ENCODE measurements at regions not wholly inside any gene's neighbourhood (a gene's known extent, or its start where the extent isn't known, plus 50 kb on each side); places are given as distances from the start of the nearest gene placed in this dataset.

DNA sequence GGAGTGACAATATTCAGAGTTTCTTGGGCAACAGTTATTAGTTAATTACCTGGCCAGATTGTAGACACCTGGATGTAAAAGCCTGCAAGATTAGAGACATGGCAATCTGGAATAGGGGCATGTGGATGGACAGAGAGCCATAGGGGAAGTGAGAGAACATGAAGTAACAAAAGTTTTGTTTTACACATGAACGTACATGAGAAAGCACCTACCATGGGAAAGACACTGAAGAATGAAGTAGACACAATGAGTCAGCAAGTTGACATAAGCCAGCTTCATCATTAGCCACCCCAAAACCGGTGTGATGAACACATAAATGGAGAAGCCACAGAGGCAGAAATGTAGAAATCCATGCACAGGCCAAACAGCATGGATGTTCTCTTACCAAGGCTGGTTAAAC lies 462.1 kb upstream of the C1orf87 start:
- Histone ChIP-seq H3K4me2 (no peak overlapping the region), H4K20me1 (ENCODE audit: insufficient read depth) (no peaks in the 10 kb centered on the region)
- TF ChIP-seq, protein P1, sequence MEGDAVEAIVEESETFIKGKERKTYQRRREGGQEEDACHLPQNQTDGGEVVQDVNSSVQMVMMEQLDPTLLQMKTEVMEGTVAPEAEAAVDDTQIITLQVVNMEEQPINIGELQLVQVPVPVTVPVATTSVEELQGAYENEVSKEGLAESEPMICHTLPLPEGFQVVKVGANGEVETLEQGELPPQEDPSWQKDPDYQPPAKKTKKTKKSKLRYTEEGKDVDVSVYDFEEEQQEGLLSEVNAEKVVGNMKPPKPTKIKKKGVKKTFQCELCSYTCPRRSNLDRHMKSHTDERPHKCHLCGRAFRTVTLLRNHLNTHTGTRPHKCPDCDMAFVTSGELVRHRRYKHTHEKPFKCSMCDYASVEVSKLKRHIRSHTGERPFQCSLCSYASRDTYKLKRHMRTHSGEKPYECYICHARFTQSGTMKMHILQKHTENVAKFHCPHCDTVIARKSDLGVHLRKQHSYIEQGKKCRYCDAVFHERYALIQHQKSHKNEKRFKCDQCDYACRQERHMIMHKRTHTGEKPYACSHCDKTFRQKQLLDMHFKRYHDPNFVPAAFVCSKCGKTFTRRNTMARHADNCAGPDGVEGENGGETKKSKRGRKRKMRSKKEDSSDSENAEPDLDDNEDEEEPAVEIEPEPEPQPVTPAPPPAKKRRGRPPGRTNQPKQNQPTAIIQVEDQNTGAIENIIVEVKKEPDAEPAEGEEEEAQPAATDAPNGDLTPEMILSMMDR (conservative IDR thresholded peaks at IDR 0.05; ENCODE audit: low read depth, low read length), result no peak

DNA sequence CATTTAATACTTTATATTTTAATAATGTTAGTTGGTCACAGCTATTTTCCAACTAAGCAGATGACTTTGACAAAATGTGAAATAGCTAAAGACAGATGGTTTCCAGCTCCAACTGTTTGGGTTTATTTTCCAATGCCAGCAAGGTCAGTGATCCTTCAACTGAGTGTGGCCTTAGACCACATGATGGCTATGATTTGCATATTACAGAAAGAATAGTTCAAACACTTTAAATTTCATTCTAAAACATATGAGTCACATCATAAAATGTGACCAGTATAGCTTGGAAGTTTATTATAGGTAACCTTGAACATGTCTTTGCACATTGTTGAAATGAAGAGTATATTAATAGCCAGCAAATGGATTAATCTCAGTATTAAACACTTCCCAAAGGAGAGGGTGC lies 454.0 kb upstream of the C1orf87 start:
- Histone ChIP-seq H3K27ac (no peak overlapping the region), H3K9ac (no peak overlapping the region), H3K4me3 (IDR thresholded peaks at IDR 0.05; ENCODE audit: insufficient read depth, low read depth, low read length) (no peak overlapping the region), H3K4me1 (ENCODE audit: low read depth, poor library complexity, severe bottlenecking) (no peaks in the 10 kb centered on the region), H4K20me1 (ENCODE audit: insufficient read depth) (no peaks in the 10 kb centered on the region), H3K4me2 (no peak overlapping the region), H3K27me3 (ENCODE audit: insufficient read depth, low read depth) (no peaks in the 10 kb centered on the region), H2AFZ (ENCODE audit: low read depth) (no peak overlapping the region), H3K36me3 (ENCODE audit: insufficient read depth) (no peaks in the 10 kb centered on the region), H3K79me2 (ENCODE audit: insufficient read depth, low read depth) (no peaks in the 10 kb centered on the region)
- TF ChIP-seq, protein P1 (conservative IDR thresholded peaks at IDR 0.05; ENCODE audit: low read depth, low read length), result no peak

More for the DNA sequence above, 462.1 kb upstream of the C1orf87 start:
- Histone ChIP-seq H3K4me1 (ENCODE audit: low read depth, poor library complexity, severe bottlenecking) (no peaks in the 10 kb centered on the region), H3K79me2 (ENCODE audit: insufficient read depth, low read depth) (no peaks in the 10 kb centered on the region), H3K9ac (no peak overlapping the region), H3K4me3 (IDR thresholded peaks at IDR 0.05; ENCODE audit: insufficient read depth, low read depth, low read length) (no peak overlapping the region), H2AFZ (ENCODE audit: low read depth) (no peak overlapping the region), H3K27ac (no peak overlapping the region), H3K36me3 (ENCODE audit: insufficient read depth) (no peaks in the 10 kb centered on the region), H3K27me3 (ENCODE audit: insufficient read depth, low read depth) (no peaks in the 10 kb centered on the region)

DNA sequence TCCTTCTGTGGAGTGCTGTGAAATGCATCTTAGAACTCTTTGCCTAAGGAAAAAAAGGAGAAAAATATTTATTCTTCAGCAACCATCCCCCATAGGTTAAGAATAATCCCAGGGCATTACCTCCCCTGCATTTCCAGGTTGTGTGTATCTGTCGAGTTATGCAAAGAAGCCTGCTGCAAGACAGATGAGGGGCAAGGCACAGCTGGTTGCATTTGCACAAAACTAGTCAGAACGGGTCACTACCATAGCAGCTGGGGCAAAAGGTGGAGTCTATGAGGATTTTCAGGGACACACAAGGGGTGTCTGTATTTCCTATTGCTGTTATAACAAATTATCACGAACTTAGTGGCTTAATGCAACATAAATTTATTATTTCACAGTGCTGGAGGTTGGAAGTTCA lies 443.4 kb upstream of the C1orf87 start:
- no peaks in the 10 kb centered on the region for H3K27me3 ChIP-seq (ENCODE audit: insufficient read depth, low read depth)
- no peaks in the 10 kb centered on the region for H3K36me3 ChIP-seq (ENCODE audit: insufficient read depth)
- no peak overlapping the region for H3K27ac ChIP-seq
- H3K4me1 ChIP-seq (ENCODE audit: low read depth, poor library complexity, severe bottlenecking), result no peaks in the 10 kb centered on the region
- H3K4me3 ChIP-seq (IDR thresholded peaks at IDR 0.05; ENCODE audit: insufficient read depth, low read depth, low read length), result no peak overlapping the region
- H3K79me2 ChIP-seq (ENCODE audit: insufficient read depth, low read depth), result no peaks in the 10 kb centered on the region
- H4K20me1 ChIP-seq (ENCODE audit: insufficient read depth), result no peaks in the 10 kb centered on the region
- H3K4me2 ChIP-seq, result no peak overlapping the region
- no peak overlapping the region for H3K9ac ChIP-seq
- TF ChIP-seq, protein P1 (conservative IDR thresholded peaks at IDR 0.05; ENCODE audit: low read depth, low read length), result no peak
- H2AFZ ChIP-seq (ENCODE audit: low read depth), result no peak overlapping the region

DNA sequence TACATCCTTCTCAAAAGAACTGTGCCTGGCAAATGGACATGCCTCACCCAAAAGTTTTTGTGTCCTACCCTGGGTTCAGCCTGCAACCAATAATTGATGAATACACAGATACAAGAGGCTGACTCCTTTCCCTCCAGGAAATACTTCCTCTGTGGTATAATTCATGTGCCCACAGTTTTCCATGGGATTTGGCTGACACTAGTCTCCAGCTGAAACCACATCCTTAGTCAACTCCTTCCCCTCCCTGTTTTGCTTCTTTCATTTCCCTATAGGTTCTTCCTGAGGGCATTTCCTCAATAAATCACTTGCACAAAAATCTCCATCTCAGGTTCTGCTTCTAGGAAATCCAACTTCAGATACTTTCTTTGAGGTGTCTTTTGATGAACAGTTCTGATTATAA lies 436.6 kb upstream of the C1orf87 start:
- H3K79me2 ChIP-seq (ENCODE audit: insufficient read depth, low read depth), result no peaks in the 10 kb centered on the region
- H3K4me2 ChIP-seq, result no peak overlapping the region
- no peak overlapping the region for H3K27ac ChIP-seq
- H2AFZ ChIP-seq (ENCODE audit: low read depth), result no peak overlapping the region
- H4K20me1 ChIP-seq (ENCODE audit: insufficient read depth), result no peaks in the 10 kb centered on the region
- H3K9ac ChIP-seq, result no peak overlapping the region
- no peaks in the 10 kb centered on the region for H3K27me3 ChIP-seq (ENCODE audit: insufficient read depth, low read depth)
- no peaks in the 10 kb centered on the region for H3K36me3 ChIP-seq (ENCODE audit: insufficient read depth)
- TF ChIP-seq, protein P1 (conservative IDR thresholded peaks at IDR 0.05; ENCODE audit: low read depth, low read length), result no peak
- H3K4me1 ChIP-seq (ENCODE audit: low read depth, poor library complexity, severe bottlenecking), result no peaks in the 10 kb centered on the region
- H3K4me3 ChIP-seq (IDR thresholded peaks at IDR 0.05; ENCODE audit: insufficient read depth, low read depth, low read length), result no peak overlapping the region
